ENCODE measurements at regions not wholly inside any gene's neighbourhood (a gene's known extent, or its start where the extent isn't known, plus 50 kb on each side); places are given as distances from the start of the nearest gene placed in this dataset.

- TF ChIP-seq CTCF (IDR thresholded peaks at IDR 0.05; ENCODE audit: extremely low read depth in 1 of 2, insufficient read depth in 1 of 2, low read depth in 1 of 2, low read length in 2 of 2) = no peak
- TF ChIP-seq POLR2A (IDR thresholded peaks at IDR 0.05; ENCODE audit: low read depth, low read length) = no peak
- TF ChIP-seq MAX (IDR thresholded peaks at IDR 0.05; ENCODE audit: insufficient read depth, insufficient read length) = no peak
- TF ChIP-seq EZH2 (IDR thresholded peaks at IDR 0.05; ENCODE audit: borderline replicate concordance, low read depth, low read length, severe bottlenecking) = no peak
- no peak for TF ChIP-seq GATA2 (IDR thresholded peaks at IDR 0.05; ENCODE audit: insufficient read depth, insufficient read length, low read depth, low read length)
- TF ChIP-seq POLR2AphosphoS5 (IDR thresholded peaks at IDR 0.05; ENCODE audit: insufficient read depth, low read depth, low read length) = no peak
Observed at GRCh38 chr4:126136922-126137781, 822.4 kb downstream of the FAT4 start.
